ENCODE measurements at regions not wholly inside any gene's neighbourhood (a gene's known extent, or its start where the extent isn't known, plus 50 kb on each side); places are given as distances from the start of the nearest gene placed in this dataset.
A peak's percentile ranks its signal among the peaks of the same experiment; 100 is the strongest.

GRCh38 chr20:41902346-41902745, 284.2 kb upstream of the CHD6 start:
- WGBS, 3 donors = 76 to 83% (median 78%) methylated on average over 4 of the region's 4 CpGs
- DNase-seq (no peak), FAIRE-seq (no peak)

GRCh38 chr20:41900201-41900691, 282.1 kb upstream of the CHD6 start:
- Histone ChIP-seq H3K4me1 (ENCODE audit: control insufficient read depth in 3 of 3, insufficient read depth in 2 of 3, low read depth in 1 of 3, low read length in 2 of 3) (no peaks in the 10 kb centered on the region), H3K27me3 (ENCODE audit: control insufficient read depth in 3 of 3, insufficient read depth in 3 of 3, low read length in 3 of 3) (no peaks in the 10 kb centered on the region), H3K4me3 (ENCODE audit: low read depth in 1 of 3, low read length in 3 of 3) (no peak overlapping the region), H3K9me3 (ENCODE audit: control insufficient read depth in 2 of 2, insufficient read depth in 1 of 2, low read depth in 1 of 2, low read length in 1 of 2) (no peaks in the 10 kb centered on the region), H3K27ac (ENCODE audit: low read depth in 1 of 3, low read length in 2 of 3) (no peak overlapping the region), H3K36me3 (ENCODE audit: control insufficient read depth in 3 of 3, insufficient read depth in 2 of 3, low read depth in 1 of 3, low read length in 3 of 3) (no peaks in the 10 kb centered on the region)
- no peak for DNase-seq
- FAIRE-seq = no peak
- 65 to 72% (median 66%) methylated on average over 4 of the region's 4 CpGs for WGBS, 3 donors

More at GRCh38 chr20:41902346-41902745, 284.2 kb upstream of the CHD6 start:
- Histone ChIP-seq H3K27me3 (ENCODE audit: control insufficient read depth in 3 of 3, insufficient read depth in 3 of 3, low read length in 3 of 3) (no peaks in the 10 kb centered on the region), H3K36me3 (ENCODE audit: control insufficient read depth in 3 of 3, insufficient read depth in 2 of 3, low read depth in 1 of 3, low read length in 3 of 3) (no peaks in the 10 kb centered on the region), H3K4me3 (ENCODE audit: low read depth in 1 of 3, low read length in 3 of 3) (no peak overlapping the region), H3K4me1 (ENCODE audit: control insufficient read depth in 3 of 3, insufficient read depth in 2 of 3, low read depth in 1 of 3, low read length in 2 of 3) (no peaks in the 10 kb centered on the region), H3K27ac (ENCODE audit: low read depth in 1 of 3, low read length in 2 of 3) (no peak overlapping the region), H3K9me3 (ENCODE audit: control insufficient read depth in 2 of 2, insufficient read depth in 1 of 2, low read depth in 1 of 2, low read length in 1 of 2) (no peaks in the 10 kb centered on the region)

GRCh38 chr20:41897708-41898107, 279.5 kb upstream of the CHD6 start:
- H3K4me1 ChIP-seq (ENCODE audit: control insufficient read depth in 3 of 3, insufficient read depth in 2 of 3, low read depth in 1 of 3, low read length in 2 of 3) = no peaks in the 10 kb centered on the region
- DNase-seq = no peak
- FAIRE-seq = no peak
- no peak overlapping the region for H3K27ac ChIP-seq (ENCODE audit: low read depth in 1 of 3, low read length in 2 of 3)
- no peaks in the 10 kb centered on the region for H3K27me3 ChIP-seq (ENCODE audit: control insufficient read depth in 3 of 3, insufficient read depth in 3 of 3, low read length in 3 of 3)
- no peaks in the 10 kb centered on the region for H3K9me3 ChIP-seq (ENCODE audit: control insufficient read depth in 2 of 2, insufficient read depth in 1 of 2, low read depth in 1 of 2, low read length in 1 of 2)
- no peaks in the 10 kb centered on the region for H3K36me3 ChIP-seq (ENCODE audit: control insufficient read depth in 3 of 3, insufficient read depth in 2 of 3, low read depth in 1 of 3, low read length in 3 of 3)
- WGBS, 3 donors = 65 to 79% (median 77%) methylated on average over 5 of the region's 5 CpGs
- H3K4me3 ChIP-seq (ENCODE audit: low read depth in 1 of 3, low read length in 3 of 3) = no peak overlapping the region

GRCh38 chr20:41895241-41896032, 277.3 kb upstream of the CHD6 start:
- DNase-seq (no peak), FAIRE-seq (no peak)
- Histone ChIP-seq H3K4me3 (ENCODE audit: low read depth in 1 of 3, low read length in 3 of 3) (no peak overlapping the region), H3K9me3 (ENCODE audit: control insufficient read depth in 2 of 2, insufficient read depth in 1 of 2, low read depth in 1 of 2, low read length in 1 of 2) (no peaks in the 10 kb centered on the region), H3K4me1 (ENCODE audit: control insufficient read depth in 3 of 3, insufficient read depth in 2 of 3, low read depth in 1 of 3, low read length in 2 of 3) (no peaks in the 10 kb centered on the region), H3K36me3 (ENCODE audit: control insufficient read depth in 3 of 3, insufficient read depth in 2 of 3, low read depth in 1 of 3, low read length in 3 of 3) (no peaks in the 10 kb centered on the region), H3K27ac (ENCODE audit: low read depth in 1 of 3, low read length in 2 of 3) (no peak overlapping the region), H3K27me3 (ENCODE audit: control insufficient read depth in 3 of 3, insufficient read depth in 3 of 3, low read length in 3 of 3) (no peaks in the 10 kb centered on the region)
- WGBS, 3 donors = 35 to 45% (median 41%) methylated on average over 5 of the region's 5 CpGs

GRCh38 chr20:41894255-41894963, 276.2 kb upstream of the CHD6 start:
- DNase-seq (no peak), FAIRE-seq (no peak)
- whole genome bisulfite sequencing, 3 donors = 79 to 87% (median 86%) methylated on average over 10 of the region's 10 CpGs
- Histone ChIP-seq H3K27ac (ENCODE audit: low read depth in 1 of 3, low read length in 2 of 3) (no peak overlapping the region), H3K27me3 (ENCODE audit: control insufficient read depth in 3 of 3, insufficient read depth in 3 of 3, low read length in 3 of 3) (no peaks in the 10 kb centered on the region), H3K4me3 (ENCODE audit: low read depth in 1 of 3, low read length in 3 of 3) (no peak overlapping the region), H3K36me3 (ENCODE audit: control insufficient read depth in 3 of 3, insufficient read depth in 2 of 3, low read depth in 1 of 3, low read length in 3 of 3) (no peaks in the 10 kb centered on the region), H3K9me3 (ENCODE audit: control insufficient read depth in 2 of 2, insufficient read depth in 1 of 2, low read depth in 1 of 2, low read length in 1 of 2) (no peaks in the 10 kb centered on the region), H3K4me1 (ENCODE audit: control insufficient read depth in 3 of 3, insufficient read depth in 2 of 3, low read depth in 1 of 3, low read length in 2 of 3) (no peaks in the 10 kb centered on the region)

- Histone ChIP-seq H3K4me1 (ENCODE audit: control insufficient read depth in 3 of 3, insufficient read depth in 2 of 3, low read depth in 1 of 3, low read length in 2 of 3) (no peaks in the 10 kb centered on the region), H3K27me3 (ENCODE audit: control insufficient read depth in 3 of 3, insufficient read depth in 3 of 3, low read length in 3 of 3) (no peaks in the 10 kb centered on the region), H3K4me3 (ENCODE audit: low read depth in 1 of 3, low read length in 3 of 3) (no peak overlapping the region), H3K9me3 (ENCODE audit: control insufficient read depth in 2 of 2, insufficient read depth in 1 of 2, low read depth in 1 of 2, low read length in 1 of 2) (no peaks in the 10 kb centered on the region), H3K36me3 (ENCODE audit: control insufficient read depth in 3 of 3, insufficient read depth in 2 of 3, low read depth in 1 of 3, low read length in 3 of 3) (no peaks in the 10 kb centered on the region), H3K27ac (ENCODE audit: low read depth in 1 of 3, low read length in 2 of 3) (no peak overlapping the region)
- WGBS, 3 donors = 68 to 84% (median 68%) methylated on average over 5 of the region's 5 CpGs
- DNase-seq (no peak), FAIRE-seq (no peak)
Measured at GRCh38 chr20:41892031-41892430, 273.9 kb upstream of the CHD6 start.

GRCh38 chr20:41889844-41890224, 271.7 kb upstream of the CHD6 start:
- Histone ChIP-seq H3K4me3 (ENCODE audit: low read depth in 1 of 3, low read length in 3 of 3) (no peak overlapping the region), H3K27me3 (ENCODE audit: control insufficient read depth in 3 of 3, insufficient read depth in 3 of 3, low read length in 3 of 3) (no peaks in the 10 kb centered on the region), H3K9me3 (ENCODE audit: control insufficient read depth in 2 of 2, insufficient read depth in 1 of 2, low read depth in 1 of 2, low read length in 1 of 2) (no peaks in the 10 kb centered on the region), H3K4me1 (ENCODE audit: control insufficient read depth in 3 of 3, insufficient read depth in 2 of 3, low read depth in 1 of 3, low read length in 2 of 3) (no peaks in the 10 kb centered on the region), H3K36me3 (ENCODE audit: control insufficient read depth in 3 of 3, insufficient read depth in 2 of 3, low read depth in 1 of 3, low read length in 3 of 3) (no peaks in the 10 kb centered on the region), H3K27ac (ENCODE audit: low read depth in 1 of 3, low read length in 2 of 3) (no peak overlapping the region)
- DNase-seq (peak in 1 of 2 donors; percentile 73), FAIRE-seq (no peak)
- WGBS, 3 donors = 5 to 42% (median 20%) methylated on average over 4 of the region's 4 CpGs

- Histone ChIP-seq H3K27ac (ENCODE audit: low read depth in 1 of 3, low read length in 2 of 3) (no peak overlapping the region), H3K36me3 (ENCODE audit: control insufficient read depth in 3 of 3, insufficient read depth in 2 of 3, low read depth in 1 of 3, low read length in 3 of 3) (no peaks in the 10 kb centered on the region), H3K4me1 (ENCODE audit: control insufficient read depth in 3 of 3, insufficient read depth in 2 of 3, low read depth in 1 of 3, low read length in 2 of 3) (no peaks in the 10 kb centered on the region), H3K9me3 (ENCODE audit: control insufficient read depth in 2 of 2, insufficient read depth in 1 of 2, low read depth in 1 of 2, low read length in 1 of 2) (no peaks in the 10 kb centered on the region), H3K4me3 (ENCODE audit: low read depth in 1 of 3, low read length in 3 of 3) (no peak overlapping the region), H3K27me3 (ENCODE audit: control insufficient read depth in 3 of 3, insufficient read depth in 3 of 3, low read length in 3 of 3) (no peaks in the 10 kb centered on the region)
- DNase-seq = peak in 1 of 2 donors; percentile 12
- FAIRE-seq = no peak
- 57 to 67% (median 60%) methylated on average over 3 of the region's 3 CpGs for WGBS, 3 donors
Measured at GRCh38 chr20:41889126-41889843, 271.1 kb upstream of the CHD6 start.

Measured in small intestine (tissue), 7 donors.